HUES64 (cell line): ENCODE measurements at regions not wholly inside any gene's neighbourhood (a gene's known extent, or its start where the extent isn't known, plus 50 kb on each side); places are given as distances from the start of the nearest gene placed in this dataset.

Experiments
- H3K27ac ChIP-seq: 2 replicates; pipeline ENCODE4 v1.7.0; 2013; ENCODE audit warnings: low read depth, low read length, inconsistent platforms
- H3K27me3 ChIP-seq: 2 replicates; pipeline ENCODE4 v1.6.1; 2013; ENCODE audit warnings: mild to moderate bottlenecking, low read length; ENCODE audit not compliant: insufficient read depth
- H3K36me3 ChIP-seq: 2 replicates; pipeline ENCODE4 v1.6.1; 2013; ENCODE audit warnings: mild to moderate bottlenecking, low read length; ENCODE audit not compliant: insufficient read depth
- H3K4me1 ChIP-seq: 2 replicates; pipeline ENCODE4 v1.6.1; 2013; ENCODE audit warnings: mild to moderate bottlenecking, low read length, moderate library complexity; ENCODE audit not compliant: insufficient read depth
- H3K4me3 ChIP-seq: 2 replicates; pipeline ENCODE4 v1.5.1; 2013; ENCODE audit warnings: mild to moderate bottlenecking, low read length, moderate library complexity
- H3K9ac ChIP-seq: 2 replicates; pipeline ENCODE4 v1.6.1; 2013; ENCODE audit warnings: mild to moderate bottlenecking, low read depth, low read length
- H3K9me3 ChIP-seq: 2 replicates; pipeline ENCODE4 v1.6.1; 2013; ENCODE audit warnings: low read depth, low read length; ENCODE audit not compliant: insufficient read depth
- WGBS: fragments of 150-250, 120-280 bp; methylation state at CpG from one replicate; pipeline ENCODE4 v1.1.7; 2013; ENCODE audit warnings: missing lambda C conversion rate; 5-methylcytosine and 5-hydroxymethylcytosine counted together

DNA sequence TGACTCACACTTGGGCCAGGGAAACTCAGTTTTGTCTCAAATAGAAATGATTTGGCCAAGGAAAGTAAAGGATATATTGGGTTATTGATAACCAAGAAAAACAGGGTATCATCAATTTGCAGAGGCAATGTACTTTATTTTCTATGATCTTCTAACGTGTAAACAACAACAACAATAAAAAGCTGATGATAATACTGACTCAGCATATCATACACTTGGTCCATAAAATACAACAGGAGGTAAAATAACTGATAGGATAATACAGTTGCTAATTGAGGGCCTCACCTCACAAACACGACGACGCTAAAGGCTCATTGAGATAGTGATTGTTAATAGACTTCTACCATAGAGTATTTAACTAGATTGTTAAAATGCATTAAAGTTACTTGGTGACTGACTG lies 774.0 kb upstream of the NOVA1 start:
- Histone ChIP-seq H3K9me3 (no peaks in the 10 kb centered on the region), H3K27me3 (no peaks in the 10 kb centered on the region), H3K36me3 (no peaks in the 10 kb centered on the region), H3K4me1 (no peaks in the 10 kb centered on the region), H3K4me3 (no peak overlapping the region), H3K9ac (no peak overlapping the region), H3K27ac (no peak overlapping the region)
- WGBS = 100% methylated on average over 1 of the region's 4 CpGs

- no peak overlapping the region for H3K27ac ChIP-seq
- no peaks in the 10 kb centered on the region for H3K36me3 ChIP-seq
- H3K4me3 ChIP-seq = no peak overlapping the region
- H3K9ac ChIP-seq = no peak overlapping the region
- H3K4me1 ChIP-seq = no peaks in the 10 kb centered on the region
- H3K9me3 ChIP-seq = no peaks in the 10 kb centered on the region
- no peaks in the 10 kb centered on the region for H3K27me3 ChIP-seq
These were observed 774.9 kb upstream of the NOVA1 start for GRCh38 chr14:27372771-27373170.

GRCh38 chr14:27384124-27384523 lies 786.3 kb upstream of the NOVA1 start:
- Histone ChIP-seq H3K27ac (no peak overlapping the region), H3K27me3 (no peaks in the 10 kb centered on the region), H3K9me3 (no peaks in the 10 kb centered on the region), H3K9ac (no peak overlapping the region), H3K36me3 (no peaks in the 10 kb centered on the region), H3K4me1 (no peaks in the 10 kb centered on the region), H3K4me3 (no peak overlapping the region)
- WGBS = 93% methylated on average over 7 of the region's 9 CpGs

- Histone ChIP-seq H3K9me3 (no peaks in the 10 kb centered on the region), H3K36me3 (no peaks in the 10 kb centered on the region), H3K9ac (no peak overlapping the region), H3K4me3 (no peak overlapping the region), H3K27ac (no peak overlapping the region), H3K27me3 (no peaks in the 10 kb centered on the region), H3K4me1 (no peaks in the 10 kb centered on the region)
- WGBS = 97% methylated on average over 3 of the region's 3 CpGs
These were observed 788.6 kb upstream of the NOVA1 start for GRCh38 chr14:27386391-27386790.

GRCh38 chr14:27387463-27387862 lies 789.6 kb upstream of the NOVA1 start:
- no peaks in the 10 kb centered on the region for H3K27me3 ChIP-seq
- 100% methylated on average over 1 of the region's 1 CpG for WGBS
- no peaks in the 10 kb centered on the region for H3K4me1 ChIP-seq
- H3K9ac ChIP-seq = no peak overlapping the region
- no peaks in the 10 kb centered on the region for H3K9me3 ChIP-seq
- no peak overlapping the region for H3K27ac ChIP-seq
- H3K36me3 ChIP-seq = no peaks in the 10 kb centered on the region
- no peak overlapping the region for H3K4me3 ChIP-seq

DNA sequence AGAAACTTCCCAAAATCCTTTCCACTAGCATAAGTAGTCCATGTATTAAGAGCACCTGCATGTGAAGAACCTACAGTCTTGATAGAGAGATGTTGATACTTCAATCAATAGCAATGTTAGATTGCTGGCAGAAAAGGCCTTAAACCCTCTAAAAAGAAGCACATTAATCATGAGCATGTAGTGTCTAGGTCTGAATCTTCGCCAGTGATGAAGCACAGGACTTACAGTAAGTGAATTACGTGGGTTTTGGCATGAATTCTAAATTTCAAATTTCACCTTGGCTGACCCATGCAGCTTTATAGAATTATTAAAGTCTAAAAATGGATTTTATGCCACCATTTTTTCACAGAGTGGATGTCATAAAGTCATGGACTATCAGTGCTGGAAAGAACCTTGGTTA lies 791.6 kb upstream of the NOVA1 start:
- no peaks in the 10 kb centered on the region for H3K4me1 ChIP-seq
- no peak overlapping the region for H3K9ac ChIP-seq
- 96% methylated on average over 2 of the region's 2 CpGs for WGBS
- no peak overlapping the region for H3K4me3 ChIP-seq
- H3K36me3 ChIP-seq = no peaks in the 10 kb centered on the region
- H3K27ac ChIP-seq = no peak overlapping the region
- no peaks in the 10 kb centered on the region for H3K27me3 ChIP-seq
- H3K9me3 ChIP-seq = no peaks in the 10 kb centered on the region

DNA sequence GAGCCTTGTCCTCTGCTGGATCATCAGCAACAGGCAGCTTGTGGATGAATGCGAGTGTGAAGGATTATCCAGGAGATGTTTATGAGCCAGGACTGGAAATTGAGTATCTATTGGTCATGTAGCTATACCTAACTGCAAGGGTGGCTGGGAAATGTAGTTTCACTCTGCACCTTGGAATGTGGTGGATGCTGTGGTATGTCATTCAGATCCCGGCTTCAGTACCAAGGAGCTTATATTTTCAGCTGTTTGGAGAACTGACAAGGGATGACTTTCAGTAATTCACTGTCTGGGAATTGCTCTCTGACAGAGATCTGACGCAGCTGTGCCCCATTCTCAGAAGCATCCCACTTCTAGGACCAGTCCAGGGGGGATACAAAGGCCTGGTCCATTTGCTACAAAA lies 792.3 kb upstream of the NOVA1 start:
- no peak overlapping the region for H3K4me3 ChIP-seq
- no peaks in the 10 kb centered on the region for H3K36me3 ChIP-seq
- 85% methylated on average over 3 of the region's 3 CpGs for WGBS
- H3K4me1 ChIP-seq = no peaks in the 10 kb centered on the region
- no peaks in the 10 kb centered on the region for H3K9me3 ChIP-seq
- H3K27me3 ChIP-seq = no peaks in the 10 kb centered on the region
- H3K27ac ChIP-seq = no peak overlapping the region
- H3K9ac ChIP-seq = no peak overlapping the region

- Histone ChIP-seq H3K27me3 (no peaks in the 10 kb centered on the region), H3K4me3 (no peak overlapping the region), H3K4me1 (no peaks in the 10 kb centered on the region), H3K9me3 (no peaks in the 10 kb centered on the region), H3K36me3 (no peaks in the 10 kb centered on the region), H3K27ac (no peak overlapping the region), H3K9ac (no peak overlapping the region)
- 91% methylated on average over 3 of the region's 4 CpGs for WGBS
These were observed 793.5 kb upstream of the NOVA1 start for GRCh38 chr14:27391331-27391730.

DNA sequence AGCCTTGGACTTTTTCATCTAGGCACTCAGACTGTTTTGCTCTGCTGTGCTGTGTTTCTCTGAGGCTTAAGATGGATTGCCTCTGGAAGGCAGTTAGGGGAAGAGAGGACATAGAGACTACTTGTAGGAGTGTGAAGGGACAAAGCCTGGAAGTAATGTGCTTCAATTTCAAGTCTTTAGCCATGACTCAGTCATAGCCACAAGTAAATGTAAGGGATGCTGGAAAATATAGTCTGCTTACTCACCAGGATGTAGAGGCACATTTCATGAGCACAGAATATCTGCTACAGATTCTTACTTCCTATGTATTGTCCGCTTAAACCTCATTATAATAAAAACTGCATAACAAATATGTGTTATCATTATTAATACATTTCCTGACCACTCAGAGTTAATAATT lies 794.3 kb upstream of the NOVA1 start:
- Histone ChIP-seq H3K9me3 (no peaks in the 10 kb centered on the region), H3K27ac (no peak overlapping the region), H3K36me3 (no peaks in the 10 kb centered on the region), H3K27me3 (no peaks in the 10 kb centered on the region), H3K4me1 (no peaks in the 10 kb centered on the region), H3K9ac (no peak overlapping the region), H3K4me3 (no peak overlapping the region)
- WGBS = 100% methylated on average over 1 of the region's 1 CpG

DNA sequence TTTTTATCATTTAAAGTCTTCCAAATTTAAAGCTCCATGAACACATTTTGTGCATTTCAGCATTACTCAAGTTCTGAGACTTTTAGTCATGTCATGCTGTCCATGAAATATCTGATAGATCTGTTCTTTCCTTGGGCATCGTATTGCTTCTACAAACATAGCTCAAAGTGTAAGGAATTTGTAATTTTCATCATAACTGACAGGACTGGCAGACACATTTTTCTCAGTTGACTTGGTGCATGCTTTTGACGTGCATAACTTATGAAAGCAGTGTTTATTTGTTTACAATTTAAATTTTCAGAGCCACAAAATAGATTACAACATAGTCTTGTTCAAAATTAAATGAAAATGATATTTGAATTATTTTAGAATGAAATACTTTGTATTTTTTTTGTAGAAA lies 812.1 kb upstream of the NOVA1 start:
- H3K4me3 ChIP-seq = no peak overlapping the region
- no peaks in the 10 kb centered on the region for H3K4me1 ChIP-seq
- no peak overlapping the region for H3K9ac ChIP-seq
- no peaks in the 10 kb centered on the region for H3K9me3 ChIP-seq
- H3K27ac ChIP-seq = no peak overlapping the region
- 100% methylated on average over 1 of the region's 2 CpGs for WGBS
- H3K36me3 ChIP-seq = no peaks in the 10 kb centered on the region
- no peaks in the 10 kb centered on the region for H3K27me3 ChIP-seq

DNA sequence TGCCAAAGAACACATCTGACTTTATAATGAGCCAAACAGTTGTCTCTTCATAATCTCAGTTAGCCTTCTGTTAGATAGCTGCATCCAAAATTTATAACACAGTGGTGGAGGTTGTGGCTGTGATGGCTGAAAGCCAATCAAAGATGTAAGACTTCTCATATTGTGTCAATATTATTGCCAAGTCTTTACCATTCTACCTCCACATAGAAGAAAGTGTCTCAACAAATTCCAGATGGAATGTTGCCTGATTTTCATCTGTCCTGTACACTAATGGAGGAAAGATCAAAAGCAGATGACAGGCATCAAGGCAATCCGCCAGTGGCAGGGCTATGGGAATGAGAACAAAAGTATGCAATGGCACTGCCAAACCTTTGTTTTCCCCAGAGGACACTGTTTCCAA lies 813.1 kb upstream of the NOVA1 start:
- no peaks in the 10 kb centered on the region for H3K36me3 ChIP-seq
- no peak overlapping the region for H3K4me3 ChIP-seq
- H3K4me1 ChIP-seq = no peaks in the 10 kb centered on the region
- H3K27me3 ChIP-seq = no peaks in the 10 kb centered on the region
- no peak overlapping the region for H3K9ac ChIP-seq
- H3K9me3 ChIP-seq = no peaks in the 10 kb centered on the region
- 85% methylated on average over 1 of the region's 1 CpG for WGBS
- H3K27ac ChIP-seq = no peak overlapping the region

- no peaks in the 10 kb centered on the region for H3K9me3 ChIP-seq
- no peak overlapping the region for H3K4me3 ChIP-seq
- no peaks in the 10 kb centered on the region for H3K27me3 ChIP-seq
- no peak overlapping the region for H3K9ac ChIP-seq
- no peak overlapping the region for H3K27ac ChIP-seq
- no peaks in the 10 kb centered on the region for H3K4me1 ChIP-seq
- WGBS = 94% methylated on average over 4 of the region's 4 CpGs
- H3K36me3 ChIP-seq = no peaks in the 10 kb centered on the region
These were observed 830.0 kb upstream of the NOVA1 start for GRCh38 chr14:27427796-27428195.
